ENCODE measurements at regions not wholly inside any gene's neighbourhood (a gene's known extent, or its start where the extent isn't known, plus 50 kb on each side); places are given as distances from the start of the nearest gene placed in this dataset.
"Not testable (repeated sequence)": the region's sequence is repeated elsewhere in the genome, so short reads cannot be mapped to it uniquely, and the experiment has no call there.

DNA sequence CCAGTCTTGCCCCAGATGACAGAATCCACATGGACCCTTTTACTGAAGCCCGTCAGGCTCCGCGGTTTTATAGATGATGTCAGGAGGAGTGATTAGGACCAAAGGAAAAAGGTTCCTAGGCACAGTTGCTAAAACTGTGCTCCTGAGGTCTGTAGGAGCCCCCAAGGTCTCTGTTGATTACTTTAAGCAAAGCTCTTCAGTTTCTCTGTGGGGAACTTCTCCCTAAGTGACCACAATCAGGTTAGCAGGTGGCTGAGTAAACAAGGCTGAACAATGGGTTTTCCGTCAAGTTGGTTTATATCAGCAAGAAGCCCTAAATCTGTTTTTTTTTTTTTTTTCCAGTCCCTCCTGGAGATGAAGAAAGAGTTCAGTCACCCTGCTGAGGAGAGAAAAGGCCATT, 269.1 kb downstream of the NPIPA7 start:
- TF ChIP-seq, protein P1, sequence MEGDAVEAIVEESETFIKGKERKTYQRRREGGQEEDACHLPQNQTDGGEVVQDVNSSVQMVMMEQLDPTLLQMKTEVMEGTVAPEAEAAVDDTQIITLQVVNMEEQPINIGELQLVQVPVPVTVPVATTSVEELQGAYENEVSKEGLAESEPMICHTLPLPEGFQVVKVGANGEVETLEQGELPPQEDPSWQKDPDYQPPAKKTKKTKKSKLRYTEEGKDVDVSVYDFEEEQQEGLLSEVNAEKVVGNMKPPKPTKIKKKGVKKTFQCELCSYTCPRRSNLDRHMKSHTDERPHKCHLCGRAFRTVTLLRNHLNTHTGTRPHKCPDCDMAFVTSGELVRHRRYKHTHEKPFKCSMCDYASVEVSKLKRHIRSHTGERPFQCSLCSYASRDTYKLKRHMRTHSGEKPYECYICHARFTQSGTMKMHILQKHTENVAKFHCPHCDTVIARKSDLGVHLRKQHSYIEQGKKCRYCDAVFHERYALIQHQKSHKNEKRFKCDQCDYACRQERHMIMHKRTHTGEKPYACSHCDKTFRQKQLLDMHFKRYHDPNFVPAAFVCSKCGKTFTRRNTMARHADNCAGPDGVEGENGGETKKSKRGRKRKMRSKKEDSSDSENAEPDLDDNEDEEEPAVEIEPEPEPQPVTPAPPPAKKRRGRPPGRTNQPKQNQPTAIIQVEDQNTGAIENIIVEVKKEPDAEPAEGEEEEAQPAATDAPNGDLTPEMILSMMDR (IDR thresholded peaks at IDR 0.05) = not testable (repeated sequence)
- not testable (repeated sequence) for TF ChIP-seq EZH2, EZH2phosphoT487 (IDR thresholded peaks at IDR 0.05)

All from neural progenitor cell (in vitro differentiated cells).